GM19238 (cell line): ENCODE measurements at regions not wholly inside any gene's neighbourhood (a gene's known extent, or its start where the extent isn't known, plus 50 kb on each side); places are given as distances from the start of the nearest gene placed in this dataset.
"Not testable (repeated sequence)": the region's sequence is repeated elsewhere in the genome, so short reads cannot be mapped to it uniquely, and the experiment has no call there.

Source experiments
- DNase-seq: peaks from one replicate; pipeline ENCODE4 v3.0.0; 2011; ENCODE audit warnings: low spot score; ENCODE audit not compliant: insufficient read length

- DNase-seq: no peak
These were observed 468.1 kb upstream of the FANCL start for GRCh38 chr2:58709274-58709673.

GRCh38 chr2:58708565-58708964 lies 467.4 kb upstream of the FANCL start:
- DNase-seq: no peak

- DNase-seq: no peak
These were observed 461.3 kb upstream of the FANCL start for GRCh38 chr2:58702302-58702885.

GRCh38 chr2:58701688-58702301 lies 460.7 kb upstream of the FANCL start:
- DNase-seq: no peak

GRCh38 chr2:58700591-58700990 lies 459.5 kb upstream of the FANCL start:
- no peak for DNase-seq

GRCh38 chr2:58699411-58699810 lies 458.3 kb upstream of the FANCL start:
- no peak for DNase-seq

GRCh38 chr2:58698620-58699019 lies 457.5 kb upstream of the FANCL start:
- no peak for DNase-seq

GRCh38 chr2:58694114-58694513 lies 453.0 kb upstream of the FANCL start:
- DNase-seq: not testable (repeated sequence)

- DNase-seq: not testable (repeated sequence)
These were observed 449.9 kb upstream of the FANCL start for GRCh38 chr2:58691041-58691440.

- DNase-seq: no peak
These were observed 447.7 kb upstream of the FANCL start for GRCh38 chr2:58688813-58689212.

GRCh38 chr2:58686776-58687175 lies 445.7 kb upstream of the FANCL start:
- DNase-seq: no peak

- no peak for DNase-seq
These were observed 439.7 kb upstream of the FANCL start for GRCh38 chr2:58680755-58681310.

GRCh38 chr2:58677748-58678147 lies 436.6 kb upstream of the FANCL start:
- DNase-seq: no peak

GRCh38 chr2:58671675-58672074 lies 430.6 kb upstream of the FANCL start:
- no peak for DNase-seq

GRCh38 chr2:58669998-58670397 lies 428.9 kb upstream of the FANCL start:
- no peak for DNase-seq

GRCh38 chr2:58667137-58667774 lies 426.1 kb upstream of the FANCL start:
- DNase-seq: no peak

GRCh38 chr2:58666323-58666970 lies 425.3 kb upstream of the FANCL start:
- no peak for DNase-seq

- no peak for DNase-seq
These were observed 424.0 kb upstream of the FANCL start for GRCh38 chr2:58665154-58665553.

GRCh38 chr2:58664523-58665151 lies 423.5 kb upstream of the FANCL start:
- DNase-seq: no peak

- no peak for DNase-seq
These were observed 418.9 kb upstream of the FANCL start for GRCh38 chr2:58660046-58660445.

- no peak for DNase-seq
These were observed 414.0 kb upstream of the FANCL start for GRCh38 chr2:58655152-58655551.

GRCh38 chr2:58651930-58652329 lies 410.8 kb upstream of the FANCL start:
- DNase-seq: no peak
